Kidney epithelial cell (primary cell): ENCODE measurements at regions not wholly inside any gene's neighbourhood (a gene's known extent, or its start where the extent isn't known, plus 50 kb on each side); places are given as distances from the start of the nearest gene placed in this dataset.

Experiments
- DNase-seq: peaks from one replicate; pipeline ENCODE4 v3.0.0-alpha.2; 2010; ENCODE audit warnings: low read depth
- H3K27me3 ChIP-seq: 2 replicates; pipeline ENCODE4 v1.6.0; 2011; ENCODE audit warnings: low read length; ENCODE audit not compliant: control insufficient read depth, insufficient read depth
- H3K36me3 ChIP-seq: 2 replicates; pipeline ENCODE4 v1.5.1; 2011; ENCODE audit warnings: low read length; ENCODE audit not compliant: control insufficient read depth, insufficient read depth
- H3K4me3 ChIP-seq: 2 replicates; pipeline ENCODE4 v1.5.1; 2011; ENCODE audit warnings: low read depth, mild to moderate bottlenecking, control low read depth, low read length
- TF ChIP-seq, protein P1 (sequence below): IDR thresholded peaks from 2 replicates; pipeline ENCODE4 v1.5.1; 2011; ENCODE audit warnings: mild to moderate bottlenecking, moderate library complexity, low read length, control low read depth, inconsistent platforms; ENCODE audit not compliant: insufficient read depth, poor library complexity, severe bottlenecking

DNA sequence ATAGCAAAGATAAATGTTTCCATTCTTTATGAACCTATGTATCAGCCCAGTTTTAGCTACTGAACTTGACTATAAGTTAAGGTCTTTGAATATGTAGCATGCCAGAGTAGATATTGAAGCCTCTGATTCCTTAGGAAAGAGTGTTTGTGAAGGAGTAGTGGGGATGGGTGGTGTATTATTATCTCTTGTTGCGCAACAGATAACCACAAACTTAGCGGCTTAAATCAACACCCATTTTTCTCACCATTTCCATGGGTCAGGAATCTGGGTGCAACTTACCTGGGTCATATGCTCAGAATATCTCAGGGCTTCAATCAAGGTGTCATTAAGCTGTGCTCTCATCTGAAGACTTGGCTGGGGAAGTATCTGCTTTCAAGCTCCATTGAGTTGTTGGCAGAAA lies 251.4 kb upstream of the PUDP start:
- Histone ChIP-seq H3K36me3 (no peaks in the 10 kb centered on the region), H3K4me3 (no peak overlapping the region), H3K27me3 (no peaks in the 10 kb centered on the region)
- no peak for DNase-seq
- TF ChIP-seq, protein P1, sequence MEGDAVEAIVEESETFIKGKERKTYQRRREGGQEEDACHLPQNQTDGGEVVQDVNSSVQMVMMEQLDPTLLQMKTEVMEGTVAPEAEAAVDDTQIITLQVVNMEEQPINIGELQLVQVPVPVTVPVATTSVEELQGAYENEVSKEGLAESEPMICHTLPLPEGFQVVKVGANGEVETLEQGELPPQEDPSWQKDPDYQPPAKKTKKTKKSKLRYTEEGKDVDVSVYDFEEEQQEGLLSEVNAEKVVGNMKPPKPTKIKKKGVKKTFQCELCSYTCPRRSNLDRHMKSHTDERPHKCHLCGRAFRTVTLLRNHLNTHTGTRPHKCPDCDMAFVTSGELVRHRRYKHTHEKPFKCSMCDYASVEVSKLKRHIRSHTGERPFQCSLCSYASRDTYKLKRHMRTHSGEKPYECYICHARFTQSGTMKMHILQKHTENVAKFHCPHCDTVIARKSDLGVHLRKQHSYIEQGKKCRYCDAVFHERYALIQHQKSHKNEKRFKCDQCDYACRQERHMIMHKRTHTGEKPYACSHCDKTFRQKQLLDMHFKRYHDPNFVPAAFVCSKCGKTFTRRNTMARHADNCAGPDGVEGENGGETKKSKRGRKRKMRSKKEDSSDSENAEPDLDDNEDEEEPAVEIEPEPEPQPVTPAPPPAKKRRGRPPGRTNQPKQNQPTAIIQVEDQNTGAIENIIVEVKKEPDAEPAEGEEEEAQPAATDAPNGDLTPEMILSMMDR = no peak

DNA sequence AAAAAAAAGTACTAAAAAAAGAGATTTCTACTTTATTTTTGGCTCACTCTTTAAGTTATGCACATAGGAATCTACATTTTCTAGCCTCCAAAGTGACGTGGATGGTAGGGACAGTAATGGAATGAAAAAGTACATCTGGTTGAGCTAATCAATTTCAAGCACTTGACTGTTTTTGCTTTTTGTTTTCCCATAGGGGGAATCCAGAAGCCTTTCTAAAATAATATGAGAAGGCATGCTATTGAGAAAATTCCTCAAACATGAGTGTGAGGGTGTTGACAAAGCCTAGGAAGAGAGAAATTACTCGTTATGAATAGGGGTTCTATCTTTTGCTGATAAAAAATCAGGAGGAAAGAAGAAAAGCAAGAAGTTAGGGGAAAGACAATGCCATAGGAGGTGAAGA lies 242.5 kb upstream of the PUDP start:
- H3K4me3 ChIP-seq = no peak overlapping the region

DNA sequence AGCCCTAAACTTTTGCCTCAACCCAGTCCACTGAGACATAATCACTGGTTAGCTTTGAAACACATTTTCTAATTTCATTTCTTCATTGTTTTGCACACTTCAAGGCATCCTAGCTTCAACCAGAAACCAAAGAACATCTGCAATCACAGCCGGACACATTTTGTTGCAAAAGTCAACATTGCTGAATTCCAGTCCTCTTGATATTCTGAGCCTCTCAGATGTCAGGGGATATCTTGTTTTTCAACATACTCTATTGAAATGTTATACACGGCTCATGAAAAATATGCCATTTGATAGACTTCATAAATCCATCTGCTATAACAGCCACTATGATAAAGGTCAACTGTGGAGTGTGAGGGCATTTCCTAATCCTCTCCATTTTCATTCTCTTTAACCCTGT lies 241.6 kb upstream of the PUDP start:
- Histone ChIP-seq H3K4me3 (no peak overlapping the region), H3K36me3 (no peaks in the 10 kb centered on the region), H3K27me3 (no peaks in the 10 kb centered on the region)
- no peak for DNase-seq
- TF ChIP-seq, protein P1 = no peak

More for the DNA sequence above, 242.5 kb upstream of the PUDP start:
- TF ChIP-seq, protein P1 = no peak
- H3K27me3 ChIP-seq = no peaks in the 10 kb centered on the region
- no peak for DNase-seq
- H3K36me3 ChIP-seq = no peaks in the 10 kb centered on the region

- Histone ChIP-seq H3K36me3 (no peaks in the 10 kb centered on the region), H3K27me3 (no peaks in the 10 kb centered on the region), H3K4me3 (no peak overlapping the region)
- no peak for DNase-seq
- TF ChIP-seq, protein P1 = no peak
Observed at GRCh38 chrX:7385131-7385530, 237.2 kb upstream of the PUDP start.

- no peak for DNase-seq
- Histone ChIP-seq H3K4me3 (no peak overlapping the region), H3K27me3 (no peaks in the 10 kb centered on the region), H3K36me3 (no peaks in the 10 kb centered on the region)
- TF ChIP-seq, protein P1 = no peak
Observed at GRCh38 chrX:7378406-7378805, 230.5 kb upstream of the PUDP start.

DNA sequence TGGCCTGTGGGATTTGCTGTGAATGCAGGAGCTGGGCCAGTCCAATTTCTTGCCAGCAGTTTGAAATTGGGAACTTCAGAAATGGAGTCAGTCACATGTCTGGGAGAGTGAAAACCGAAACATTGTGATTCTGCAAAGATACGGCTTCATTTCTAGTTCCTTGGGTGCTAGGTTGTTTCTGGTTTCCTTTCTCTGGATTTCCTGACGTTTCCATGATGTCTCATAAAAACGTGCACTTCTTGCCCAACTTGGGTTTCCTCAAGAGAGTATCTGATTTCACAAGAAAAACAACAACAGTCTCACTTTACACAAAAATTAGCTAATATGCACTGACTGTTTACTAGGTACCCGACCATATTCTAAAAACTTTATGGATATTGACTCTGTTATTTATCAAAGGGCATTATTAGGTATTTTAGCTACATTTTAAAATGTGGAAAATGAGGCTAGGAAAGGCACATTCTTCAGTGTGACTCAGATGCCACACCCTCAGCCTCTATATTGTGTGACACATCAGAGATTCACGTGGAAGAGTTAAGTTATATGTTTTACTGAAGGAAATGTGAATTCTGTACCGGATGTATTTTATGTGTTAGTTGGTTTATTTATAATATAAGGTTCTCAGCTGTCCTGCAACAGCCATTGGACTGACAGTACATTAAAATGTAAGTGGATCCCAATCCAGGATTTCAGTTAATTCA lies 225.0 kb upstream of the PUDP start:
- H3K4me3 ChIP-seq = no peak overlapping the region
- DNase-seq = no peak
- TF ChIP-seq, protein P1 = no peak
- H3K36me3 ChIP-seq = no peaks in the 10 kb centered on the region
- H3K27me3 ChIP-seq = no peaks in the 10 kb centered on the region
